Coronary artery (tissue), 2 donors: ENCODE measurements at regions not wholly inside any gene's neighbourhood (a gene's known extent, or its start where the extent isn't known, plus 50 kb on each side); places are given as distances from the start of the nearest gene placed in this dataset.

Source experiments
- DNase-seq: peaks from one replicate; pipeline ENCODE4 v3.0.0-alpha.2; 2017; ENCODE audit warnings: low spot score
- H3K27ac ChIP-seq, 2 donors: fragments of 200-600 bp; sonication (generic); one replicate each; pipeline ENCODE4 v1.5.1; 2016 to 2019
- H3K4me3 ChIP-seq: fragments of 200-600 bp; sonication (generic); 2 replicates; pipeline ENCODE4 v1.5.1; 2016; ENCODE audit warnings: mild to moderate bottlenecking, moderate library complexity
- TF ChIP-seq, protein P1 (sequence below): fragments of 200-600 bp; sonication (generic); IDR thresholded peaks from one replicate; pipeline ENCODE4 v1.5.1; 2019; ENCODE audit warnings: antibody characterized with exemption

- TF ChIP-seq, protein P1, sequence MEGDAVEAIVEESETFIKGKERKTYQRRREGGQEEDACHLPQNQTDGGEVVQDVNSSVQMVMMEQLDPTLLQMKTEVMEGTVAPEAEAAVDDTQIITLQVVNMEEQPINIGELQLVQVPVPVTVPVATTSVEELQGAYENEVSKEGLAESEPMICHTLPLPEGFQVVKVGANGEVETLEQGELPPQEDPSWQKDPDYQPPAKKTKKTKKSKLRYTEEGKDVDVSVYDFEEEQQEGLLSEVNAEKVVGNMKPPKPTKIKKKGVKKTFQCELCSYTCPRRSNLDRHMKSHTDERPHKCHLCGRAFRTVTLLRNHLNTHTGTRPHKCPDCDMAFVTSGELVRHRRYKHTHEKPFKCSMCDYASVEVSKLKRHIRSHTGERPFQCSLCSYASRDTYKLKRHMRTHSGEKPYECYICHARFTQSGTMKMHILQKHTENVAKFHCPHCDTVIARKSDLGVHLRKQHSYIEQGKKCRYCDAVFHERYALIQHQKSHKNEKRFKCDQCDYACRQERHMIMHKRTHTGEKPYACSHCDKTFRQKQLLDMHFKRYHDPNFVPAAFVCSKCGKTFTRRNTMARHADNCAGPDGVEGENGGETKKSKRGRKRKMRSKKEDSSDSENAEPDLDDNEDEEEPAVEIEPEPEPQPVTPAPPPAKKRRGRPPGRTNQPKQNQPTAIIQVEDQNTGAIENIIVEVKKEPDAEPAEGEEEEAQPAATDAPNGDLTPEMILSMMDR = no peak
- H3K27ac ChIP-seq = no peak overlapping the region
- DNase-seq = no peak
- H3K4me3 ChIP-seq = no peak overlapping the region
Observed at GRCh38 chr2:125721072-125721721, 934.8 kb upstream of the GYPC start.

- no peak for DNase-seq
- Histone ChIP-seq H3K27ac (no peak overlapping the region), H3K4me3 (no peak overlapping the region)
- TF ChIP-seq, protein P1 = no peak
Observed at GRCh38 chr2:125730921-125731320, 925.0 kb upstream of the GYPC start.

GRCh38 chr2:125736306-125736705, 919.7 kb upstream of the GYPC start:
- TF ChIP-seq, protein P1 = no peak

DNA sequence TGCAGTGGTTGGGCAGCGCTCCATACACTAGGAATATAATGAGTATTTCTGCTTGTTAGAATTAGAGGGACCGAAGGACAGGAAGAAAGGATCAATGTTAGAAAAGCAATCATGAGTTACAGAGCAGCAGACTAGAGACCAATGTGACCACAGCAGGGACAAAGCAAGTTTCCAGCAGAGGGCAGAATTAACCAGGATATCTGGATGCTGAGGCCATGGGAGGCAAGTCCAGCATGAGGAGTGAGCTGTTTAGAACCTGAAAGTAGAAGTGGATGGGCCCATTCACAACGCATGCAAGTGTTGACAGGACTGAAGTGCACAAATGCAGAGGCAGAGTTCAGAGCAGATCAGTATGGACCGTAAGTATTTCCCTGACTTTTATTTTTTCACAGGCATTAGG, 910.4 kb upstream of the GYPC start:
- DNase-seq = no peak
- Histone ChIP-seq H3K4me3 (no peak overlapping the region), H3K27ac (no peak overlapping the region)
- TF ChIP-seq, protein P1 = no peak

More at GRCh38 chr2:125736306-125736705, 919.7 kb upstream of the GYPC start:
- no peak overlapping the region for H3K4me3 ChIP-seq
- no peak for DNase-seq
- no peak overlapping the region for H3K27ac ChIP-seq

- no peak overlapping the region for H3K4me3 ChIP-seq
- TF ChIP-seq, protein P1 = no peak
- no peak for DNase-seq
- H3K27ac ChIP-seq = no peak overlapping the region
Observed at GRCh38 chr2:125746321-125747164, 909.4 kb upstream of the GYPC start.

DNA sequence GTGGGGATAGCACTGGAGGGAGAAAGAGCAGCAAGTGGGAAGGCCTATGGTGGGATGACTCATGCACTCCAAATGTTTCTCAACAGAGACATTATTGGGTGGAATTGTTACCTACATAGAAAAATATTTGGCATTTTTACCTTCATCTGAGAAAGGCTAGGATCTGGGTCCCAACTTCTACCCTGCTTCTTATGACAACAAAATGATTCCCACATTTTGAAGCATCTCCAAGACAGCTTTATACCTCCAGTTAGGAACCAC, 908.9 kb upstream of the GYPC start:
- TF ChIP-seq, protein P1 = no peak
- H3K27ac ChIP-seq = no peak overlapping the region
- H3K4me3 ChIP-seq = no peak overlapping the region
- no peak for DNase-seq

DNA sequence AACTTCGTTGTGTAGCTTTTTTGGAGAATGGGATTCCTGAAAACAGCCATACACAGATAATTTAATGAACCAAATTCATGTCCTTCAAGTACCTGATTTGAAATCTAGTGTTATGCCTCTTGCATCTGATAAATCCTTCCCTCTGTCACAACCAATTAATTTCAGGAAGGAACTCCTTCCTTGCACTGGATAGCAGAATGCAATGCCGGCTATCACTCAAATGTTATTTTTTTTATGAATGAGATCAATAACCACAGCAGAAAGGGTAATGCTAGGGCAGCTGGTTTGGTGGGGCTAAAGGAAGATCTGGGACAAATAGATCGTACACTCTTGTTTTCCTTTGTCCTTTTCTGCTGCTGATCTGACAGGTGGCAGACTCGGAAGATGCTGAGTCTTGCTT, 899.5 kb upstream of the GYPC start:
- TF ChIP-seq, protein P1 = no peak
- Histone ChIP-seq H3K4me3 (no peak overlapping the region), H3K27ac (no peak overlapping the region)
- DNase-seq = no peak
